T-cell (primary cell): ENCODE measurements at regions not wholly inside any gene's neighbourhood (a gene's known extent, or its start where the extent isn't known, plus 50 kb on each side); places are given as distances from the start of the nearest gene placed in this dataset.

ENCODE experiments used
- ATAC-seq, 4 experiments: fragments of 200-7000 bp in 3 of 4; fragments of 150-1000 bp in 1 of 4; cut with Tn5 transposase; replicated peaks in 1 of 4; 1 replicate in 3 of 4; 2 replicates in 1 of 4; pipeline ENCODE4 v1.10.0; 2021; ENCODE audit warnings: moderate library complexity in 3 of 4, mild to moderate bottlenecking in 2 of 4, moderate number of reproducible peaks in 1 of 4
- CTCF ChIA-PET, 2 donors: fragments of 300-600 bp; sonication (Branson Sonifier 250); formaldehyde crosslinking; loops; one replicate each; lab custom pipeline; 2022; ENCODE audit warnings: antibody characterized with exemption in 2 of 2; lab: Charles Lee
- POLR2A ChIA-PET, 2 donors: fragments of 300-600 bp; sonication (Branson Sonifier 250); formaldehyde crosslinking; loops; one replicate each; lab custom pipeline; 2022; ENCODE audit warnings: antibody characterized with exemption in 2 of 2; lab: Charles Lee
- DNase-seq, 35 experiments: peaks; one replicate each; pipeline versions ENCODE4 v3.0.0 to v3.0.0-alpha.2; 2013 to 2023
- H3K27ac ChIP-seq: one replicate; pipeline ENCODE4 v1.5.1; 2013; ENCODE audit warnings: low read length
- H3K27me3 ChIP-seq, 2 experiments: replicated peaks in 1 of 2; 1 replicate in 1 of 2; 2 replicates in 1 of 2; pipeline versions ENCODE4 v1.6.1 to v1.7.0; 2013; ENCODE audit warnings: low read length in 1 of 2, mixed read lengths in 1 of 2; ENCODE audit not compliant: control insufficient read depth in 2 of 2, insufficient read depth in 2 of 2; ENCODE audit errors: extremely low read depth in 1 of 2
- H3K36me3 ChIP-seq, 2 donors: 1 replicate in 1 of 2; 2 replicates in 1 of 2; pipeline versions ENCODE4 v1.6.1 to v1.7.0; 2013; ENCODE audit warnings: low read length in 1 of 2; ENCODE audit not compliant: control insufficient read depth in 2 of 2, insufficient read depth in 1 of 2; ENCODE audit errors: extremely low read depth in 1 of 2
- H3K4me1 ChIP-seq, 2 experiments: 1 replicate in 1 of 2; 2 replicates in 1 of 2; pipeline versions ENCODE4 v1.6.1 to v1.7.0; 2013; ENCODE audit warnings: low read length in 2 of 2, mixed read lengths in 1 of 2; ENCODE audit not compliant: insufficient read depth in 2 of 2, control insufficient read depth in 1 of 2; ENCODE audit errors: extremely low read depth in 1 of 2
- H3K4me3 ChIP-seq, 2 donors: 1 replicate in 1 of 2; 2 replicates in 1 of 2; pipeline versions ENCODE4 v1.5.1 to v1.7.0; 2013; ENCODE audit warnings: mild to moderate bottlenecking in 2 of 2, low read length in 1 of 2, moderate library complexity in 1 of 2; ENCODE audit not compliant: control insufficient read depth in 1 of 2; ENCODE audit errors: extremely low read depth in 1 of 2
- H3K9me3 ChIP-seq: 2 replicates; pipeline ENCODE4 v1.7.0; 2013
- H3K27ac Mint-ChIP-seq, 2 donors: one replicate each; pipeline ENCODE4 v1.8.0; 2020 to 2021; ENCODE audit warnings: mild to moderate bottlenecking in 2 of 2, mixed read lengths in 2 of 2
- H3K27me3 Mint-ChIP-seq, 2 donors: one replicate each; pipeline ENCODE4 v1.8.0; 2021 to 2022; ENCODE audit warnings: mixed read lengths in 2 of 2
- H3K36me3 Mint-ChIP-seq: one replicate; pipeline ENCODE4 v1.8.0; 2021; ENCODE audit warnings: mixed read lengths
- H3K4me1 Mint-ChIP-seq, 3 donors: one replicate each; pipeline ENCODE4 v1.8.0; 2020 to 2022; ENCODE audit warnings: mixed read lengths in 3 of 3, mild to moderate bottlenecking in 1 of 3
- H3K4me3 Mint-ChIP-seq, 3 donors: one replicate each; pipeline ENCODE4 v1.8.0; 2020 to 2022; ENCODE audit warnings: mild to moderate bottlenecking in 3 of 3, mixed read lengths in 3 of 3, moderate library complexity in 3 of 3
- H3K9me3 Mint-ChIP-seq, 3 donors: one replicate each; pipeline ENCODE4 v1.8.0; 2020 to 2022; ENCODE audit warnings: mixed read lengths in 3 of 3
- WGBS: methylation state at CpG from one replicate; pipeline ENCODE4 v1.1.5; 2013; ENCODE audit warnings: missing lambda C conversion rate; ENCODE audit not compliant: insufficient coverage; 5-methylcytosine and 5-hydroxymethylcytosine counted together

DNA sequence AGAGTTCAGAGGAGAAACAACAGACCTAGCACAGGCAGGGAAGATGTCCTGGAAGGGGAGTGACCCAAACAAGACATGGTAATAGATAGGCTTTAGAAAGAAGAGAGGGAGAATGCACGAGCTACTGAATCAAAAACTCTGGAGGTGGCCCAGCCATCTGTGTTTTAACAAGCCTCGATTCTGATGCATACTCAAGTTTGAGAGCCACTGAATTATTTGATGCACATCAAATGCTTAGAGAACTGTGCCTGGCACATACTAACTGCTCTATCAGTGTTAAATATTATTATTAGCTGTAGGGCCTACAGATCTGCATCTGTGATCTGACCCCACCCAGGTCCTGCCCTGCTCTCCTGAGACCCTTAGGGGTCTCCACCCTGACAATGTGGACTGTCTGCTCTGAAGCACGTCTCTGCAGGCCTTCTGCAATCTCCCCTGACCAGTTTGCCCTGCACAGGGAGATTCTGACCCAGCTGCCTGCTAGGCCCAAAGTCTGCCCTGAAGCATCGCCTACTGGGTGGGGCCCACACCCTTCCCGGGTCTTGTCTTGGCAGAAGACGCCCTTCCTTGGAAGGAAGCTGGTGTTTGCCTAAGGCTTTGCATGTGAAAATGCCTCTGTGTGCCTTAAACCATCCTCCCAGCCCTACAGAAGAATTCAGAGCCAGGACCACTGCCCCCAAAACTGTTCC is 201.5 kb upstream of the KLF3 start:
- H3K9me3 Mint-ChIP-seq: peaks cover 6 to 11% (median 6%) of the 10 kb centered on the region in 3 donors
- no peak overlapping the region for H3K27ac ChIP-seq

DNA sequence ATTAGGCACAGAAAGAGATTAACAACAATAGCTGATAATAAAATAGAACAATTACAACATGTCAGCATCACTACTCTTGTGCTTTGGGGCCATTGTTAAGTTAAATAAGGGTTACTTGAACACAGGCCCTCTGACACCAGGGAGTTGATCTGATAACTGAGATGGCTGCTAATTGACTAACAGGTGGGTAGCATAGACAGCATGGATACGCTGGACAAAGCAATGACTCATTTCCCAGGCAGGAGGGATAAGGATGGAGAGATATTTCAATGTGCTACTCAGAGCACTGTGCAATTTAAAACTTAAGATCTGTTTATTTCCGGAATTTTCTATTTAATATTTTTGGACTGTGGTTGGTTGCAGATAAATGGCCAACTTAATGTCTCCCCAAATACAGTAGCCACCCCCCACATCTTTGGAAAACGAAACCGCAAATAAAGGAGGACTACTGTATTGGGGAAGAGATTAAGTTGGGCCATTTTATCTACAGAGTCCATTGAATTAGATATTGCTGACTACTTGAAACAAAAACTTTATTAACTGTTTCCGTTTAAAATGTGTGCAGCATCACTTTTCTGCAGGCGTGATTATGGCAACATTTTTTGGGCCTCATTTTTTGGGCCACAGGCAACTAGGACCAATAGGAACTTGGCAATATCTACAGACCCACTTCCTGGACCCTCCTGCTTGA is 200.6 kb upstream of the KLF3 start:
- CTCF ChIA-PET: no interaction called here
- no peaks in the 10 kb centered on the region for H3K27me3 ChIP-seq
- no peak overlapping the region for H3K27ac Mint-ChIP-seq
- H3K27ac ChIP-seq: no peak overlapping the region
- POLR2A ChIA-PET: no interaction called here
- H3K4me1 ChIP-seq: peaks cover 0 to 9% of the 10 kb centered on the region in 2 experiments
- peaks cover 6 to 11% (median 7%) of the 10 kb centered on the region in 3 donors for H3K9me3 Mint-ChIP-seq
- H3K27me3 Mint-ChIP-seq: no peaks in the 10 kb centered on the region
- H3K4me3 ChIP-seq: no peak overlapping the region
- WGBS: 90% methylated on average over 2 of the region's 6 CpGs
- peaks cover 3% of the 10 kb centered on the region for H3K9me3 ChIP-seq
- peaks cover 10 to 15% (median 12%) of the 10 kb centered on the region in 3 donors for H3K4me1 Mint-ChIP-seq
- H3K4me3 Mint-ChIP-seq: no peak overlapping the region
- H3K36me3 ChIP-seq: no peaks in the 10 kb centered on the region
- no peak for DNase-seq
- no peak for ATAC-seq
- peaks cover 5% of the 10 kb centered on the region for H3K36me3 Mint-ChIP-seq

More for the DNA sequence above, 201.5 kb upstream of the KLF3 start:
- no peak for ATAC-seq
- Mint-ChIP-seq H3K4me3 (no peak overlapping the region), H3K27ac (peak overlapping the region; percentile 28 to 31), H3K27me3 (no peaks in the 10 kb centered on the region), H3K4me1 (peaks cover 10 to 15% (median 12%) of the 10 kb centered on the region in 3 donors), H3K36me3 (peaks cover 5% of the 10 kb centered on the region)
- peaks cover 3% of the 10 kb centered on the region for H3K9me3 ChIP-seq
- H3K27me3 ChIP-seq: no peaks in the 10 kb centered on the region
- H3K36me3 ChIP-seq: no peaks in the 10 kb centered on the region
- WGBS: 92% methylated on average over 6 of the region's 6 CpGs
- no peak overlapping the region for H3K4me3 ChIP-seq
- peaks cover 0 to 9% of the 10 kb centered on the region in 2 experiments for H3K4me1 ChIP-seq
- DNase-seq: no peak
- CTCF ChIA-PET: interaction anchor here in 1 of 2 donors (0.6 kb wide), 1 partner anchor 266 kb away, joined by 3 read pairs; no protein-coding TSS in a partner anchor
- POLR2A ChIA-PET: no interaction called here

DNA sequence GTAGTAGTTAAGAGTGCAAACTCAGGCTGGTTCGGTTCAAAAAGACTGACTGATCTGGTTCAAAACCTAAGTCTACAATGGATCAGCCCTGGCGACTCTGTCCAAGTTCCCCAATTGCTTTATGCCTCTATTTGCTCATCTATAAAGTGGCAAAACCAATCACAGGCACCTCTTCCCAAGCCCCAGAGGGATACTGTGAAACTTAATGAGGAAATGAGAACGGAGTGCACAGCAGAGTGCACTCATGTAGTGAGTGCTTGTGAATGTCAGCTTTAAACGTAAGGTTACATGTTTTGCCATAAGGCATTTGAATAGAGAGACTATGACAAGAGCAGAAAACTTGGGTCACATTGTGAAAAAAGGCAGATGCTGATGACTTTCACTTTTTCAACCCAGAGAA is 199.7 kb upstream of the KLF3 start:
- WGBS: 93% methylated on average over 3 of the region's 4 CpGs
- DNase-seq: no peak
- no peaks in the 10 kb centered on the region for H3K36me3 ChIP-seq
- no peaks in the 10 kb centered on the region for H3K27me3 ChIP-seq
- Mint-ChIP-seq H3K27me3 (no peaks in the 10 kb centered on the region), H3K36me3 (peaks cover 5% of the 10 kb centered on the region), H3K4me3 (peak overlapping the region in 1 of 3 donors; percentile 27), H3K27ac (peak overlapping the region; percentile 67 to 77), H3K9me3 (peaks cover 6 to 11% (median 7%) of the 10 kb centered on the region in 3 donors), H3K4me1 (peaks cover 10 to 15% (median 12%) of the 10 kb centered on the region in 3 donors)
- ATAC-seq: no peak
- peaks cover 3% of the 10 kb centered on the region for H3K9me3 ChIP-seq
- CTCF ChIA-PET: interaction anchor here in 1 of 2 donors (0.6 kb wide), 1 partner anchor 247 kb away, joined by 5 read pairs; no protein-coding TSS in a partner anchor
- H3K4me1 ChIP-seq: peaks cover 0 to 9% of the 10 kb centered on the region in 2 experiments
- H3K27ac ChIP-seq: no peak overlapping the region
- H3K4me3 ChIP-seq: no peak overlapping the region
- POLR2A ChIA-PET: no interaction called here

DNA sequence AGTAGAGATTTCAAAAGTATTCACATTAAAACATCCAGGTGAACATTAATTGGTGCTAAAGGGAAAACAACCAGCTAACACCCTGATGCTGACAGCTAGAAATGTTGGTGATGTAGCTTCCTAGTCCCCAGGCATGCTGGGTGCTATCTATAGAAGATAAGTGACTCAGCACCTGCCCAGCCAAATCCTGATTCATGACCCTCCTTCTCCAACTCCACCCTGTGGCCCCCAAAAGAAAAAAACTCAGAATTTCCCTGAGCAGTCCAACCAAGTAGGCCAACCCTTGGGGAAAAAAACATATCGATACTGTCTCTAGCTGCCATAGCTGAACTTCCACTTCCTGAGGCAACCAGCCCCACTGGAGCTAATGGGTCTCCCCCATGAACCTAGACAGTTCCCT is 197.6 kb upstream of the KLF3 start:
- no peaks in the 10 kb centered on the region for H3K27me3 ChIP-seq
- Mint-ChIP-seq H3K27me3 (no peaks in the 10 kb centered on the region), H3K36me3 (peaks cover 10% of the 10 kb centered on the region), H3K27ac (no peak overlapping the region), H3K4me3 (no peak overlapping the region), H3K4me1 (peaks cover 10 to 15% (median 12%) of the 10 kb centered on the region in 3 donors), H3K9me3 (peaks cover 6 to 18% (median 12%) of the 10 kb centered on the region in 3 donors)
- ATAC-seq (no peak), DNase-seq (no peak)
- H3K4me1 ChIP-seq: peaks cover 0 to 9% of the 10 kb centered on the region in 2 experiments
- ChIA-PET CTCF (interaction anchor here in 1 of 2 donors (0.7 kb wide), 1 partner anchor 232 kb away, joined by 3 read pairs; no protein-coding TSS in a partner anchor), POLR2A (no interaction called here)
- H3K4me3 ChIP-seq: no peak overlapping the region
- H3K36me3 ChIP-seq: no peaks in the 10 kb centered on the region
- peaks cover 3% of the 10 kb centered on the region for H3K9me3 ChIP-seq
- no peak overlapping the region for H3K27ac ChIP-seq
- 100% methylated on average over 1 of the region's 1 CpG for WGBS

DNA sequence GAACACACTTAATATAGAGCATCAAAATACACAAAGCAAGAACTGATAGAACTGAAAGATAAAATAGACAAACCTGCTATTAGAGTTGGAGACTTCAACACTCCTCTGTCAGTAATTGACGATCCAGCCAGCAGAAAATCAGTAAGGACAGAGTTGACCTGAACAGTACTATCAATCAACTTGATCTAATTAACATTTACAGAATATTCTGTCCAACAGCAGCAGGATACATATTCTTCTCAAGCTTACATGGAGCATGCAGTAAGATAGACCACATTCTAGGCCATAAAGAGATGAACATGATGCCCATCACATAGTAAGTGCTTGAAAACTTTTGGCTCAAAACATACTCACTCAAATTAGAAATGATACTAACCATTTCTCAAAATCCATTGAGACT is 196.7 kb upstream of the KLF3 start:
- DNase-seq: no peak
- no peaks in the 10 kb centered on the region for H3K36me3 ChIP-seq
- CTCF ChIA-PET: no interaction called here
- peaks cover 10 to 15% (median 12%) of the 10 kb centered on the region in 3 donors for H3K4me1 Mint-ChIP-seq
- POLR2A ChIA-PET: interaction anchor here in 1 of 2 donors (0.5 kb wide), 1 partner anchor 820 kb away, joined by 7 read pairs; no protein-coding TSS in a partner anchor
- no peak overlapping the region for H3K4me3 ChIP-seq
- peaks cover 0 to 9% of the 10 kb centered on the region in 2 experiments for H3K4me1 ChIP-seq
- no peak overlapping the region for H3K27ac ChIP-seq
- H3K36me3 Mint-ChIP-seq: peaks cover 10% of the 10 kb centered on the region
- H3K27ac Mint-ChIP-seq: peak overlapping the region in 1 of 2 donors; percentile 12
- H3K4me3 Mint-ChIP-seq: no peak overlapping the region
- no peaks in the 10 kb centered on the region for H3K27me3 Mint-ChIP-seq
- H3K27me3 ChIP-seq: no peaks in the 10 kb centered on the region
- ATAC-seq: no peak
- WGBS: 100% methylated on average over 1 of the region's 1 CpG
- peaks cover 3% of the 10 kb centered on the region for H3K9me3 ChIP-seq
- H3K9me3 Mint-ChIP-seq: peaks cover 6 to 18% (median 12%) of the 10 kb centered on the region in 3 donors

DNA sequence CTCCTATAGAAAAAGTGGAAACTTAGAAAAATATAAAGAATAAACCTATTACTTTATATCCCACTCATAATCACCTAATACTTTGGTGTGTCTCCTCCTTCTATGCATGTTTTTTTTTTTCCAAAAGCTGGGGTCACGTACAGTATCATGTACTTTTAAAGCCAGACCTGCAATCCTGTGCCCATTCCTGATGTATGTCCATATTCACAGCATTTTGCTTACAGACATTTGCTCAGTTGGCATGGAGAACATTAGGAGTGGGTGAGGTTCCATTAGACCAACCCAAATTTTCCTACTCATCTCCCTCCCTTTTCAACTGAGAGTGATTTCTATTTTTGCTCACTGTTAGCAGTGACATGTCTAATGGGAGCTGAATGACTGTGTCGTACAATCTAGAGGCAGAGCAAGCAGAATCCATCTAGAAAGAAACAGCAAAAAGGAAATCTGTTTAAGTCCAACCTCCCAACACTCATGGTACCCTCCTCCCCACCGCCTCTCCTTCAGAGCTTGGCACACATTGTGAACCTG is 195.6 kb upstream of the KLF3 start:
- H3K4me1 ChIP-seq: peaks cover 0 to 9% of the 10 kb centered on the region in 2 experiments
- Mint-ChIP-seq H3K27me3 (no peaks in the 10 kb centered on the region), H3K4me1 (peaks cover 10 to 14% (median 12%) of the 10 kb centered on the region in 3 donors), H3K9me3 (peaks cover 6 to 18% (median 12%) of the 10 kb centered on the region in 3 donors), H3K36me3 (peaks cover 10% of the 10 kb centered on the region), H3K27ac (no peak overlapping the region), H3K4me3 (no peak overlapping the region)
- ChIA-PET POLR2A (no interaction called here), CTCF (no interaction called here)
- H3K4me3 ChIP-seq: no peak overlapping the region
- 100% methylated on average over 1 of the region's 3 CpGs for WGBS
- no peaks in the 10 kb centered on the region for H3K36me3 ChIP-seq
- H3K27ac ChIP-seq: no peak overlapping the region
- H3K9me3 ChIP-seq: peaks cover 3% of the 10 kb centered on the region
- ATAC-seq (no peak), DNase-seq (no peak)
- H3K27me3 ChIP-seq: no peaks in the 10 kb centered on the region
